ENCODE measurements at regions not wholly inside any gene's neighbourhood (a gene's known extent, or its start where the extent isn't known, plus 50 kb on each side); places are given as distances from the start of the nearest gene placed in this dataset.
"Not testable (repeated sequence)": the region's sequence is repeated elsewhere in the genome, so short reads cannot be mapped to it uniquely, and the experiment has no call there.

DNA sequence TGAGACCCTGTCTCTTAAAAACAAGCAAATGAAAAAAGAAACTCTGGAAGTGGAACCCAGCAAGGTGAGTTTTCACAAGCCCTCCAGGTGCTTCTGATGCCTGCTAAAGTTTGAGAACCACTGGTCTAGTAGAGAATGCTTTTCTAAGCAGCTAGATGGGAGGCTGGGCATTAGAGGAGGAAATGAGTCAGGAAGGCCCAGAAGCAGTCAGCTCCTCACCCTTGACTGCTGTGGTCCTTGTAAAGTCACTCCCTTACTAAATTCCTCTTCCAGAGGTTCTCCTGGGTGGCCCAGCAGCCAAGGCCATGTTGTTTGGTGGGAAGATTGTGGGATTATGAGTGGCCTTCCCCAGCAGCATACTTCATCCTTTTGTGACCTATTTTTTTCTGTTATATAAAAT lies 52.0 kb upstream of the FYN start:
- TF ChIP-seq, protein P1, sequence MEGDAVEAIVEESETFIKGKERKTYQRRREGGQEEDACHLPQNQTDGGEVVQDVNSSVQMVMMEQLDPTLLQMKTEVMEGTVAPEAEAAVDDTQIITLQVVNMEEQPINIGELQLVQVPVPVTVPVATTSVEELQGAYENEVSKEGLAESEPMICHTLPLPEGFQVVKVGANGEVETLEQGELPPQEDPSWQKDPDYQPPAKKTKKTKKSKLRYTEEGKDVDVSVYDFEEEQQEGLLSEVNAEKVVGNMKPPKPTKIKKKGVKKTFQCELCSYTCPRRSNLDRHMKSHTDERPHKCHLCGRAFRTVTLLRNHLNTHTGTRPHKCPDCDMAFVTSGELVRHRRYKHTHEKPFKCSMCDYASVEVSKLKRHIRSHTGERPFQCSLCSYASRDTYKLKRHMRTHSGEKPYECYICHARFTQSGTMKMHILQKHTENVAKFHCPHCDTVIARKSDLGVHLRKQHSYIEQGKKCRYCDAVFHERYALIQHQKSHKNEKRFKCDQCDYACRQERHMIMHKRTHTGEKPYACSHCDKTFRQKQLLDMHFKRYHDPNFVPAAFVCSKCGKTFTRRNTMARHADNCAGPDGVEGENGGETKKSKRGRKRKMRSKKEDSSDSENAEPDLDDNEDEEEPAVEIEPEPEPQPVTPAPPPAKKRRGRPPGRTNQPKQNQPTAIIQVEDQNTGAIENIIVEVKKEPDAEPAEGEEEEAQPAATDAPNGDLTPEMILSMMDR (IDR thresholded peaks at IDR 0.05; ENCODE audit: partially characterized antibody, unreplicated experiment) = no peak
- H3K4me1 Mint-ChIP-seq (ENCODE audit: low read depth, unreplicated experiment) = peaks cover 51% of the 10 kb centered on the region
- H3K4me3 Mint-ChIP-seq (ENCODE audit: unreplicated experiment) = no peak overlapping the region
- peaks cover 14% of the 10 kb centered on the region for H3K9me3 Mint-ChIP-seq (ENCODE audit: unreplicated experiment)
- no peak for DNase-seq
- H3K27me3 Mint-ChIP-seq (ENCODE audit: unreplicated experiment) = peaks cover 7% of the 10 kb centered on the region
- H3K27ac Mint-ChIP-seq (ENCODE audit: unreplicated experiment) = no peak overlapping the region
- H3K36me3 Mint-ChIP-seq (ENCODE audit: unreplicated experiment) = no peaks in the 10 kb centered on the region

DNA sequence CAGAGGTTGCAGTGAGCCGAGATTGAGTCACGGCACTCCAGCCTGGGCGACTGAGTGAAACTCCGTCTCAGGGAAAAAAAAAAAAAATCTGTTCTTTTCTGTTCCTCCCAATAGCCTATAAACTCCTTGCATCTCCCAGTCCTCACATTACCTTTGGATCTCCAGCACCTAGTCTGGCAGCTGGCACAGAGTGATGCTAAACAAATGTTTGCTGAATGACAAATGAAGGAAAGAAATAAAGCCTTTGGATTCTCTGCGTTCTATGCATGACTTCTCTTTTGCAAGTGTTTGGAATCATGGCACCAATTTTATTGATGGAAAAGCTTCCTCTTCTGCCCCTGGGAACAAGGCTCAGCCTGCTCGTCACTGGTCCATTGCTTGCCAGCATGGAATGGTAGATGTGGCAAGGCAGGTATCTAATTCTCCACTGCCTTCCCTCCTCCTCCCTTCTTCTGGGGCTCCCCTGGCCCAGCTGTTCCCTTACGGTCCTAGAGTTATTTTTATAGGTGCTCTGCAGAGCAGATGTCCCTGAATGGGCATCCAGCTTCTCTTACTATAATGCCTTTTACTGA lies 53.6 kb upstream of the FYN start:
- H3K27me3 Mint-ChIP-seq (ENCODE audit: unreplicated experiment) = peaks cover 3% of the 10 kb centered on the region
- peaks cover 37% of the 10 kb centered on the region for H3K4me1 Mint-ChIP-seq (ENCODE audit: low read depth, unreplicated experiment)
- H3K9me3 Mint-ChIP-seq (ENCODE audit: unreplicated experiment) = peaks cover 5% of the 10 kb centered on the region
- no peak overlapping the region for H3K27ac Mint-ChIP-seq (ENCODE audit: unreplicated experiment)
- no peak overlapping the region for H3K4me3 Mint-ChIP-seq (ENCODE audit: unreplicated experiment)
- TF ChIP-seq, protein P1 (IDR thresholded peaks at IDR 0.05; ENCODE audit: partially characterized antibody, unreplicated experiment) = no peak
- no peak for DNase-seq
- H3K36me3 Mint-ChIP-seq (ENCODE audit: unreplicated experiment) = no peaks in the 10 kb centered on the region

- DNase-seq = no peak
- peaks cover 4% of the 10 kb centered on the region for H3K36me3 Mint-ChIP-seq (ENCODE audit: unreplicated experiment)
- TF ChIP-seq, protein P1 (IDR thresholded peaks at IDR 0.05; ENCODE audit: partially characterized antibody, unreplicated experiment) = no peak
- peaks cover 33% of the 10 kb centered on the region for H3K4me1 Mint-ChIP-seq (ENCODE audit: low read depth, unreplicated experiment)
- H3K27ac Mint-ChIP-seq (ENCODE audit: unreplicated experiment) = no peak overlapping the region
- H3K4me3 Mint-ChIP-seq (ENCODE audit: unreplicated experiment) = no peak overlapping the region
- H3K9me3 Mint-ChIP-seq (ENCODE audit: unreplicated experiment) = peaks cover 7% of the 10 kb centered on the region
- peaks cover 5% of the 10 kb centered on the region for H3K27me3 Mint-ChIP-seq (ENCODE audit: unreplicated experiment)
Observed at GRCh38 chr6:111927321-111927720, 54.1 kb upstream of the FYN start.

- Mint-ChIP-seq H3K4me1 (ENCODE audit: low read depth, unreplicated experiment) (peaks cover 25% of the 10 kb centered on the region), H3K27me3 (ENCODE audit: unreplicated experiment) (peaks cover 5% of the 10 kb centered on the region), H3K36me3 (ENCODE audit: unreplicated experiment) (peaks cover 10% of the 10 kb centered on the region), H3K27ac (ENCODE audit: unreplicated experiment) (no peak overlapping the region), H3K4me3 (ENCODE audit: unreplicated experiment) (no peak overlapping the region), H3K9me3 (ENCODE audit: unreplicated experiment) (peaks cover 11% of the 10 kb centered on the region)
- TF ChIP-seq, protein P1 (IDR thresholded peaks at IDR 0.05; ENCODE audit: partially characterized antibody, unreplicated experiment) = no peak
- no peak for DNase-seq
Observed at GRCh38 chr6:111928139-111928538, 54.9 kb upstream of the FYN start.

GRCh38 chr6:111934611-111935010 lies 61.4 kb upstream of the FYN start:
- not testable (repeated sequence) for H3K4me3 Mint-ChIP-seq (ENCODE audit: unreplicated experiment); H3K4me1 Mint-ChIP-seq (ENCODE audit: low read depth, unreplicated experiment); H3K27me3 Mint-ChIP-seq (ENCODE audit: unreplicated experiment); H3K9me3 Mint-ChIP-seq (ENCODE audit: unreplicated experiment); H3K27ac Mint-ChIP-seq (ENCODE audit: unreplicated experiment); DNase-seq
- peaks cover 23% of the 10 kb centered on the region for H3K36me3 Mint-ChIP-seq (ENCODE audit: unreplicated experiment)
